Sigmoid colon (tissue), 6 donors: ENCODE measurements at regions not wholly inside any gene's neighbourhood (a gene's known extent, or its start where the extent isn't known, plus 50 kb on each side); places are given as distances from the start of the nearest gene placed in this dataset.
A peak's percentile ranks its signal among the peaks of the same experiment; 100 is the strongest.
"Not testable (repeated sequence)": the region's sequence is repeated elsewhere in the genome, so short reads cannot be mapped to it uniquely, and the experiment has no call there.

Experiments used
- DNase-seq: peaks from one replicate; pipeline ENCODE4 v3.0.0-alpha.2; 2019
- H3K27ac ChIP-seq, 4 donors: fragments of 200-600 bp; sonication (generic); one replicate each; pipeline ENCODE4 v1.5.1; 2016 to 2019; ENCODE audit warnings: mild to moderate bottlenecking in 1 of 4
- H3K27me3 ChIP-seq, 3 donors: fragments of 200-600 bp; sonication (generic); one replicate each; pipeline ENCODE4 v1.5.1; 2019; ENCODE audit warnings: mild to moderate bottlenecking in 1 of 3
- H3K36me3 ChIP-seq, 4 donors: fragments of 200-600 bp; sonication (generic); one replicate each; pipeline ENCODE4 v1.5.1; 2016 to 2019
- H3K4me1 ChIP-seq, 4 donors: fragments of 200-600 bp; sonication (generic); one replicate each; pipeline ENCODE4 v1.5.1; 2017 to 2019
- H3K4me3 ChIP-seq, 4 donors: fragments of 200-600 bp; sonication (generic); one replicate each; pipeline ENCODE4 v1.5.1; 2017 to 2019; ENCODE audit warnings: mild to moderate bottlenecking in 2 of 4, moderate library complexity in 1 of 4
- H3K9me3 ChIP-seq, 4 donors: fragments of 200-600 bp in 3 of 4; sonication (generic) in 3 of 4; one replicate each; pipeline versions ENCODE4 v1.5.1 to v1.6.1; 2013 to 2019
- EP300 ChIP-seq, 4 donors: sonication (generic); formaldehyde crosslinking; IDR thresholded peaks; one replicate each; pipeline ENCODE4 v1.6.1; 2017; ENCODE audit warnings: antibody characterized with exemption in 4 of 4
- POLR2A ChIP-seq, 2 donors: fragments of 450-650 bp; IDR thresholded peaks; one replicate each; pipeline ENCODE4 v1.6.1; 2016; ENCODE audit warnings: antibody characterized with exemption in 2 of 2, mild to moderate bottlenecking in 2 of 2, moderate library complexity in 2 of 2
- POLR2AphosphoS5 ChIP-seq, 4 donors: sonication (generic); formaldehyde crosslinking; IDR thresholded peaks; one replicate each; pipeline ENCODE4 v1.6.1; 2017; ENCODE audit warnings: antibody characterized with exemption in 4 of 4
- WGBS, 2 donors: extraction: QIAGEN DNeasy Blood & Tissue Kit; methylation state at CpG; one replicate each; pipeline ENCODE4 v1.1.7; 2013; 5-methylcytosine and 5-hydroxymethylcytosine counted together
- intact Hi-C: fragments of 100-400 bp; cut with DNase I; formaldehyde crosslinking; loops from one replicate; pipeline ENCODE4 v1.15.1; 2023
- TF ChIP-seq, protein P1 (sequence below), 4 experiments: fragments of 450-650 bp in 3 of 4; fragments of 200-600 bp in 1 of 4; IDR thresholded peaks; one replicate each; pipeline ENCODE4 v1.5.1; 2016 to 2019; ENCODE audit warnings: antibody characterized with exemption in 4 of 4, mild to moderate bottlenecking in 3 of 4, moderate library complexity in 2 of 4
- donor health status: healthy with polysubstance abuse.
- donor health status: healthy.

DNA sequence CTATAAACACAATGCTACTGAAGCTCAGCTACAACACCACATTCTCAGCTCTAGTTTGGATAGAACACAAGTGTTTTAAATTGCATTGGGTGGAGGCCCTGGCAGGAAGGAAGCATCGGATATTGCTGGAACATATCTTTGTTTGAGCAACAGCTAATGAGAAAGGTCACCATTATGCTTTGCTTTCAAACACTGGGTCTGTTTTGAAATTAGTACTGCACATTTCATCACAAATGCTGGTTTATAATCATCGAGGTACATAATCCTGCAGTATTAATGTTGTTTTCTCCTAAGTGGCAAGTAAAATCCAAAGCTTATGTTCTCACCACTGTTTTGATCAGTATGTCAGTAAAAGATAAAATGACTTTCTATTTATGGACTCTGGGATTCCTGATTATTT lies 61.5 kb upstream of the ARHGAP29 start:
- DNase-seq, result peak; percentile 71
- Histone ChIP-seq H3K36me3 (no peaks in the 10 kb centered on the region), H3K4me3 (no peak overlapping the region), H3K4me1 (peaks cover 0 to 10% (median 8%) of the 10 kb centered on the region in 4 donors), H3K27ac (peak overlapping the region; percentile 10 to 68 (median 37)), H3K27me3 (no peaks in the 10 kb centered on the region), H3K9me3 (no peaks in the 10 kb centered on the region)
- intact Hi-C loops, result no loop called here
- TF ChIP-seq, protein P1, sequence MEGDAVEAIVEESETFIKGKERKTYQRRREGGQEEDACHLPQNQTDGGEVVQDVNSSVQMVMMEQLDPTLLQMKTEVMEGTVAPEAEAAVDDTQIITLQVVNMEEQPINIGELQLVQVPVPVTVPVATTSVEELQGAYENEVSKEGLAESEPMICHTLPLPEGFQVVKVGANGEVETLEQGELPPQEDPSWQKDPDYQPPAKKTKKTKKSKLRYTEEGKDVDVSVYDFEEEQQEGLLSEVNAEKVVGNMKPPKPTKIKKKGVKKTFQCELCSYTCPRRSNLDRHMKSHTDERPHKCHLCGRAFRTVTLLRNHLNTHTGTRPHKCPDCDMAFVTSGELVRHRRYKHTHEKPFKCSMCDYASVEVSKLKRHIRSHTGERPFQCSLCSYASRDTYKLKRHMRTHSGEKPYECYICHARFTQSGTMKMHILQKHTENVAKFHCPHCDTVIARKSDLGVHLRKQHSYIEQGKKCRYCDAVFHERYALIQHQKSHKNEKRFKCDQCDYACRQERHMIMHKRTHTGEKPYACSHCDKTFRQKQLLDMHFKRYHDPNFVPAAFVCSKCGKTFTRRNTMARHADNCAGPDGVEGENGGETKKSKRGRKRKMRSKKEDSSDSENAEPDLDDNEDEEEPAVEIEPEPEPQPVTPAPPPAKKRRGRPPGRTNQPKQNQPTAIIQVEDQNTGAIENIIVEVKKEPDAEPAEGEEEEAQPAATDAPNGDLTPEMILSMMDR (IDR thresholded peaks at IDR 0.05), result no peak
- TF ChIP-seq POLR2AphosphoS5 (IDR thresholded peaks at IDR 0.05), result peak in 3 of 4 donors; percentile 19 to 50 (median 40)
- WGBS, 2 donors, result 43 to 50% methylated on average over 2 of the region's 2 CpGs

DNA sequence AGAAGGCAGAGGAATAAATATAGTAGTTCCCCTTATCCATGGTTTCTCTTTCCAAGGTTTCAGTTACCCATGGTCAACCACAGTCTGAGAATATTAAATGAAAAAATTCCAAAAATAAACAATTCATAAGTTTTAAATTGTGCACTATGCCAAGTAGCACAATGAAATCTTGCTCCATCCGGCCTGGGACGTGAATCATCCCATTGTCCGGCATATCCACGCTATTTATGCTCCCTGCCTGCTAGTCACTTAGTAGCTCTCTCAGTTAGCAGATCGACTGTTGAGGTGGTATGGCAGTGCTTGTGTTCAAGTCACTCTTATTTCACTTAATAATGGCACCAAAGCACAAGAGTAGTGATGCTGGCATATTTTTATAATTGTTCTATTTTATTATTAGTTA lies 58.6 kb upstream of the ARHGAP29 start:
- WGBS, 2 donors, result 77 to 83% methylated on average over 5 of the region's 5 CpGs
- no peaks in the 10 kb centered on the region for H3K27me3 ChIP-seq
- TF ChIP-seq POLR2AphosphoS5 (IDR thresholded peaks at IDR 0.05), result peak in 1 of 4 donors; percentile 13
- TF ChIP-seq, protein P1 (IDR thresholded peaks at IDR 0.05), result no peak
- TF ChIP-seq POLR2A (IDR thresholded peaks at IDR 0.05), result no peak
- TF ChIP-seq EP300 (IDR thresholded peaks at IDR 0.05), result no peak
- H3K27ac ChIP-seq, result peak overlapping the region in 1 of 4 donors; percentile 39
- intact Hi-C loops, result no loop called here
- H3K4me1 ChIP-seq, result peaks cover 0 to 10% (median 8%) of the 10 kb centered on the region in 4 donors
- no peaks in the 10 kb centered on the region for H3K9me3 ChIP-seq
- DNase-seq, result peak; percentile 68
- H3K4me3 ChIP-seq, result no peak overlapping the region
- no peaks in the 10 kb centered on the region for H3K36me3 ChIP-seq

DNA sequence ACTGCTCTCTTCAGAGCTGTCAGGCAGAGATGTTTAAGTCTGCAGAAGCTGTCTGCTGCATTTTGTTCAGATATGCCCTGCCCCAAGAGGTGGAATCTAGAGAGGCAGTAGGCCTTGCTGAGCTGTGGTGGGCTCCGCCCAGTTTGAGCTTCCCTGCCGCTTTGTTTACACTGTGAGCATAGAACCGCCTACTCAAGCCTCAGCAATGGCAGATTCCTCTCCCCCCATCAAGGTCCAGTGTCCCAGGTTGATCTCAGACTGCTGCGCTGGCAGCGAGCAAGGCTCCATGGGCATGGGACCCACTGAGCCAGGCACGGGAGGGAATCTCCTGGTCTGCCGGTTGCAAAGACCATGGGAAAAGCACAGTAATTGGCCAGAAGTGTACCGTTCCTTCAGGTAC lies 55.6 kb upstream of the ARHGAP29 start:
- DNase-seq, H3K4me3 ChIP-seq, H3K27me3 ChIP-seq, H3K27ac ChIP-seq, H3K4me1 ChIP-seq, H3K9me3 ChIP-seq, H3K36me3 ChIP-seq, intact Hi-C loops: not testable (repeated sequence)
- WGBS, 2 donors, result 88 to 93% methylated on average over 8 of the region's 8 CpGs

DNA sequence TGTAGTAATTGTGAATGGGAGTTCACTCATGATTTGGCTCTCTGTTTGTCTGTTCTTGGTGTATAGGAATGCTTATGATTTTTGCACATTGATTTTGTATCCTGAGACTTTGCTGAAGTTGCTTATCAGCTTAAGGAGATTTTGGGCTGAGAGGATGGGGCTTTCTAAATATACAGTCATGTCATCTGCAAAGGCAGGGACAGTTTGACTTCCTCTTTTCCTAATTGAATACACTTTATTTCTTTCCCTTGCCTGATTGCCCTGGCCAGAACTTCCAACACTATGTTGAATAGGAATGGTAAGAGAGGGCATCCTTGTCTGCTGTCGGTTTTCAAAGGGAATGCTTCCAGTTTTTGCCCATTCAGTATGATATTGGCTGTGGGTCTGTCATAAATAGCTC lies 51.9 kb upstream of the ARHGAP29 start:
- intact Hi-C loops, H3K9me3 ChIP-seq, H3K4me1 ChIP-seq, H3K36me3 ChIP-seq, H3K27me3 ChIP-seq, H3K4me3 ChIP-seq, H3K27ac ChIP-seq, DNase-seq: not testable (repeated sequence)
- WGBS, 2 donors, result 83 to 92% methylated on average over 1 of the region's 1 CpG
